DMS53 treated with DMSO at 0.1 percent for 48 hours (cell line): ENCODE measurements at regions not wholly inside any gene's neighbourhood (a gene's known extent, or its start where the extent isn't known, plus 50 kb on each side); places are given as distances from the start of the nearest gene placed in this dataset.

Experiments used
- DNase-seq: peaks from one replicate; lab custom pipeline; 2025; ENCODE audit not compliant: unreplicated experiment; lab: John Stamatoyannopoulos, UW

DNA sequence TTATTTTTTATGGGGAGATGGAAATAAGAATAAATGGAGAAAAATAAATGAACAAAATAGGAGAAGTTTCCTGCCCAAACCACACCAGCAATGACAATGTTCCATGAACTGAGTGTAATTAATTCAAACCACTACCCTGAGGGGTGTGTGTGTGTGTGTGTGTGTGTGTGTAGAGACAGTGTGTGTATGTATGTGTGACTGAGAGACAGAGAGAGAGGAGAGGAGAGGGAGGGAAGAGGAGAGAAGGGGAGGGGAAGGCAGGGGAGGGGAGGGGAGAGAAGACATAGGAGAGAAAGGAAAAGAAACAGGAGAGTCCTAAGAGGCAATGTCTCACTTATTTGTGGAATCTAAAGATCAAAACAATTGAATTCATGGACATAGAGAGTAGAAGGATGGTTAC, 65.0 kb upstream of the POU2AF1 start:
- DNase-seq = no peak

DNA sequence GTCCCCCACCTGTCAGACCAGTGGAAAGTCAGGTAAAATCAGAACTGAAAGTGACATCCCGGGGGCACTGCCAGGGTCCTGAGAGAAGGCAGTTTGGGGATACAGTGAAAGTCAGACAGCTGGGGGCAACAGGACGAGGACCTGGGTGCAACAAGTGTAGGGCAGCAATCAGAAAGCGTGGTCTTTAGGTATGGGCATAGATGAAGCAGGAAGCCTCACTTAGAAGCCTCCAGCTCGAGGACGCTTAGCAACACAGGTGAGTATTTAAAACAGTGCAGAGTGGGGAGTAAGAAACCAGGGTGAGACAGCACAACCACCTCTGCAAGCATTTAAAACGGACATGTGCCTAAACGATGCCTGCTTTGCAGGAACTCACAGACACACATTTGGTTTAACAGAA, 64.6 kb upstream of the POU2AF1 start:
- no peak for DNase-seq

DNA sequence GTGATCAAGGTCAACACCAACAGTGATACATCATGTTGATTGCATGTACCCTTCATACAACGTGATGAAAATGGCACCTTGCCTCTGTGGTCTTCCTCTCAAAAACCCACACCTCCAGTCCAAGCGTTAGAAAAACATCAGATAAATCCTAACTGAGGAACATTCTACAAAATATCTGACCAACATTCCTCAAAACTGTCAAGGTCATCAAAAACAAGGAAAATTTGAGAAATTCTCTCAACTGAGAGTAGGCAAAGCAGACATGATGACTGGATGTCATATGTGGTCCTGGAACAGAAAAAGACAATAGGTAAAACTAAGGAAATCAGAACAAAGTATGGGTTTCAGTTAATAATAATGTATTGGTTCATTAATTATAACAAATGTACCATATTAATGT, 64.0 kb upstream of the POU2AF1 start:
- no peak for DNase-seq

DNA sequence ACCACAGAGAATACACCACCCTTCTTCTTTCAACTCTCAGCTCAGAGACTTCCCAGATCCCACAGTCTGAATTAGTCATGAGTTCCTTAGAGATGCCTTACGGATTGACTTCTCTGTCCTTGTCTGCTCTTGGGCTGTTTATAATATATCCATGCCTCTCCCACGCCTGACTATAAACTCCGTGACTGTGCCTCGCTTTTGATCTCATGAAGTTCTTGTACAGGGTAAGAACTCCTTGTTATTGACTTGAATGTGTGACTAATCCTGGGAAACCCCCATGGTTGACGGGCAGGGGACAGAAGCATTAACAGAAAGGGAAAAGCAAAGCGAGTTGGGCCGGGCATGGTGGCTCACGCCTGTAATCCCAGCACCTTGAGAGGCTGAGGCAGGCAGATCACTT, 62.4 kb upstream of the POU2AF1 start:
- DNase-seq = no peak

DNA sequence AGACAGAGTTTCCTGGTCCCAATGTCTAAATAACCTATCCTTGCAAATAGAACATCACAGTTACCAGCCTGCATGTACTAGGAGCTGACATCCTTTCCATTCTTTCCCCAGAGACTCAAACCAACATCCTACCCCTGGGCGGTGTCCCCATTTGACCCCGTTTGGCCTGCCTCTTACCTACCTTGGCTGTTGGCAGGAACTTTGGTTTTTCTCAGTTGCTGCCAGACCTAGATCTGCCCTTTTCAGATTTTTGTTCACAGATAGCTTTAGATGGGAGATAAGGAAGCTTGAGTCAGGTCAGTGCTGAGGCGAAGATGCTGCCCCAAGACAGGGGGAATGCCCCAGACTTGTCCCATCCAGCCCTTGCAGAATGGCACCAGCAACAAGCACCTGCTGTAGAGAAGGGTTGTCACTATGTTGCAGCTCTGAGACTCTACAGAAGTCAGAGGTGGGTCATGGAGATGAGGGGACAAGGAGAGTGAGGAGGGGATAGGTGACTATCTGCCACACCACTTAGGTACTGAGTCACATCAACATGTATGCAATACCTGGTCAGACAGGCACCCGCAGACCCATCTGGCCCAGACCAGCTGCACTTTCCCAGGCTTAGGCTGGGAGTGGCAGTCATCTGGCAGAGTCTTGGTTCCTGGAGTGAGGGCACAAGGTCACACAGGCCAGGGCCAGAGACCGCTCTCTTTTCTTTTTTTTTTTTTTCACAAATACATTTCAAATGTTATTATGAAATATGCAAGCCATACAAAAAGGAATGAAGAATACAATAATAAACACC, 61.5 kb upstream of the POU2AF1 start:
- peak; percentile 79 for DNase-seq

DNA sequence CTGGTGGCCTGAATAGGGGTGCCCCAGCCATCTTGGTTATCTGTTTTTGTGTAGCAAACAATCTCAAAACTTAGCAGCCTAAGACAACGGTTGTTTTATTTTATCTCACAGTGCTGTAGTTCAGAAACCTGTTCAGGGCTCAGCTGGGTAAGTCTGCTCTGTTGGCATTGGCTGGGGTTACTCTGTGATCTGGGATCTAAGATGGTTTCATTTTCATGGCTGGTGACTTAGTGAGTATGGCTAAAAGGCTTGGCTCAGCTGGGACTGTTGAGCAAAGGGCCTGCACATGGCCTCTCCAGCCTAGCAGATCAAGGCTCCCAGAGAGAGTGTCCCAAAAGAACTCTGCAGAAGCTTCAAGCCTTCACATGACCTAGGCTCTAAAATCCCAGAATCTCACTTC, 60.8 kb upstream of the POU2AF1 start:
- DNase-seq = no peak

DNA sequence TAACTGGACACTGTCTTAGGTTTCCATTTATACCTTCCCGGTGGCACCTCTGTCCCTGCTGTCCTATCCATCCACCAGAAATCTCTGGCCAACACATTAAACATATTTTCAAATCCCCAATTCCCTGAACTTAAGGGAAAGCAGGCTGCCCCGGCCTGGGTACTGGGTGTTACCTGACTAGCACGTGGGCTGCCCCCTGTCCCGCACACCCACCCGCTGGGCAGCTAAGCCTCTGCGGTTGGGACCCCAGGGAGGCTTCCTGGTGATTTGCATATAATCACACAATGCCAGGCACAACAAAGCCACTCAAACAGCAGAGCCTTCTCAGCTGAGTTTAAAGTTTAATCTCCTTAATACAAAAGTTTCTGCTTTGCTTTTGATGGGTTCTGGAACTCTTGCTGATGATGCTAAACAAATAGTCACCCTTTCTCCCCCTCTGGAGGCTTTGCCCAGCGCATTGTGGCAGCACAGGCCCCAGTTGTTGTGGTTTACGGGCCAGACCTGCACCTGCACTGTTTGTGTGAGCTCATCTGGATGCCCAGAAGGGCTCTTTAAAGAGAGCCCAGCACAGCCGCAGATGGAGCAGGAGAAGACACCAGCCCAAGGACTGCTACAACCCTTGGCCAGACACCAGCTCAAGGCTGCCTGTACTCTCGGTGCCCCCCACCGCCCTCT, 59.9 kb upstream of the POU2AF1 start:
- DNase-seq = peak; percentile 84

DNA sequence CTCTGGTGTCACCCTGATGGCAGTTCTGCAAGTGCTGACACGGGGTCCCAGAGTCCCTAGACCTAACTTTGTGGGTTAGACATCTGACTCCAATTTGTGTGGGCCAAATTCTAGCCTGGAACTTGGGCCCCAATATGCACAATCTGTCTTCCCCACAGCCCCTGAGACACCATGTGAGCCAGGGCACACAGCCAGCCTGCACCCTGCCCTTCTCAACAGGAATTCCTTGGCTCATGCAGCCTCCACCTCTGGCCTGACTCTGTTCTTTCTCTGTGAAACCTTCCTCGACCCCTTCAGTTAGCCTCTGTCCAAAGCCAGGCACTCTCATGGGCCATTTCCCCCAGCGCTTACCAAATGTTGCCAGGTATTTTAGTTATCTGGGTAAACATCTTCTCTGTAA, 59.1 kb upstream of the POU2AF1 start:
- DNase-seq = peak; percentile 69

DNA sequence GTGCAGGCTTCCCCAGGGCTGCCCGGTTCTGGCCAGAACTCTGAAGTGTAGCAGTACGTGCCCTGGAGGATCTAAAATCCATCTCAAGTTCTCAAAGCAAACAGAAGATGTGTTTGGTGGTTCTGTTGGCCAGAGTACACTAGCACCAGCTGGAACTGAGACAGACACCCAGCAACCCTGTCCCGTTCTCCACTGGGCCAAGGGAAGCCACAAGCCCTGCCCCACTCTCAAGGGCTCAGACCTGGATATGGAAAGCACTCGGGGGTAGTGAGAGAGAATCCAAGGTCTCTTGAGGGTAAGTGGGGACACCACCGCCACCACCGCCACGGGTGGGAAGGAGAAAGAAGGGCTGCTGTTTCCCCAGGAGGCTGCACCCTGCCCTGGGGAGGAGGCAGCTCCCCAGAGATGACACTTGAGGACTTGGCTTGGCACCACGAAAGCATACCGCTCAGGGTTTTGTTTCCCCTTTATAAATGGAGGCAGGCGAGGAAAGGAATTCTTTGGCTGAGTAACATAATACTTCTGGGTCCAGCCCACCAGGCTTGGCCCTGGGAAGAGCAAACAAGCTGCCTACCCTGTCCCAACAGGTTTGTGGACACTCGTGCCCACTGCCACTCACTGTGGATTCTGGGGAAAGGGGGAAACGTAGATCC, 56.1 kb upstream of the POU2AF1 start:
- DNase-seq = peak; percentile 86

DNA sequence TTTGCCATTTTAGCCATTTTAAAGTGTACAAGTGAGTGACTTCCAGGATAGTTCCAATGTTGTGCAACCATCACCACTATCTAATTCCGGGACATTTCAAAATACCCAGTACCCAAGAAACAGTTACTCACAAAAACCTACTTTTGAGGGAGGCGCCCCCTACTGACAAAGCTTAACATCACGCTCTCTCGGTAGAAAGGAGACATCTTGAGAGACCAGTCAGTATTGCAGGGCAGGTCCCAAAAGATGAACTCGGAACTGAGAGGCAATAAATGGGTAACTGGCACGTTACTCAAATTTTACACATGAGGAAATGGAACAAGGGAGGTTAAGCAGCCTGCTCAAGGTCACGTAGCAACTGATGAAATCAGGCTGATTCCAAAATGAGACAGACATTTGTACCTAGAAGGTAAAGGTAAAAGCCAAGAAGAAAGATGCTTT, 50.0 kb upstream of the POU2AF1 start:
- DNase-seq = peak; percentile 58
